ENCODE measurements at regions not wholly inside any gene's neighbourhood (a gene's known extent, or its start where the extent isn't known, plus 50 kb on each side); places are given as distances from the start of the nearest gene placed in this dataset.

GRCh38 chr2:58660046-58660445 is 418.9 kb upstream of the FANCL start:
- intact Hi-C loops (cut with DNase I; ENCODE audit: low total_unique reads) (no loop called here), in situ Hi-C loops (cut with MboI; ENCODE audit: low pct_ligation_motif_present in 1 of 4, low pct_unique_long_range_greater_than_20kb in 1 of 4, low sequenced_read_pairs in 3 of 4) (no loop called here)
- H3K36me3 ChIP-seq = no peaks in the 10 kb centered on the region
- H3K27ac ChIP-seq = no peak overlapping the region
- H3K4me1 ChIP-seq = no peaks in the 10 kb centered on the region
- TF ChIP-seq POLR2A (IDR thresholded peaks at IDR 0.05) = no peak
- no peak for TF ChIP-seq CTCF (IDR thresholded peaks at IDR 0.05)
- TF ChIP-seq POLR2AphosphoS5 (IDR thresholded peaks at IDR 0.05) = no peak
- no peak for TF ChIP-seq EP300 (IDR thresholded peaks at IDR 0.05; ENCODE audit: low read depth)
- no peak for DNase-seq
- WGBS, 2 donors (ENCODE audit: low coverage in 1 of 2) = 79% methylated on average over 4 of the region's 4 CpGs; no CpG with 5 or more reads in 1 of the 2 donors
- no peaks in the 10 kb centered on the region for H3K9me3 ChIP-seq
- H3K27me3 ChIP-seq = no peaks in the 10 kb centered on the region
- H3K4me3 ChIP-seq = no peak overlapping the region

- Histone ChIP-seq H3K9me3 (no peaks in the 10 kb centered on the region), H3K4me1 (no peaks in the 10 kb centered on the region), H3K27ac (no peak overlapping the region), H3K36me3 (no peaks in the 10 kb centered on the region), H3K4me3 (no peak overlapping the region), H3K27me3 (no peaks in the 10 kb centered on the region)
- DNase-seq = no peak
- intact Hi-C loops (cut with DNase I; ENCODE audit: low total_unique reads) (no loop called here), in situ Hi-C loops (cut with MboI; ENCODE audit: low pct_ligation_motif_present in 1 of 4, low pct_unique_long_range_greater_than_20kb in 1 of 4, low sequenced_read_pairs in 3 of 4) (no loop called here)
- TF ChIP-seq EP300 (IDR thresholded peaks at IDR 0.05; ENCODE audit: low read depth) = no peak
- no peak for TF ChIP-seq POLR2AphosphoS5 (IDR thresholded peaks at IDR 0.05)
Observed at GRCh38 chr2:58655152-58655551, 414.0 kb upstream of the FANCL start.

- DNase-seq = no peak
- no peak for TF ChIP-seq POLR2AphosphoS5 (IDR thresholded peaks at IDR 0.05)
- no peak for TF ChIP-seq POLR2A (IDR thresholded peaks at IDR 0.05)
- no peak for TF ChIP-seq EP300 (IDR thresholded peaks at IDR 0.05; ENCODE audit: low read depth)
- TF ChIP-seq CTCF (IDR thresholded peaks at IDR 0.05) = no peak
- no peak overlapping the region for H3K4me3 ChIP-seq
- H3K27me3 ChIP-seq = no peaks in the 10 kb centered on the region
- H3K27ac ChIP-seq = no peak overlapping the region
- no peaks in the 10 kb centered on the region for H3K36me3 ChIP-seq
- H3K9me3 ChIP-seq = no peaks in the 10 kb centered on the region
- no peaks in the 10 kb centered on the region for H3K4me1 ChIP-seq
- in situ Hi-C loops (cut with MboI; ENCODE audit: low pct_ligation_motif_present in 1 of 4, low pct_unique_long_range_greater_than_20kb in 1 of 4, low sequenced_read_pairs in 3 of 4) (no loop called here), intact Hi-C loops (cut with DNase I; ENCODE audit: low total_unique reads) (no loop called here)
- 61 to 67% methylated on average over 4 to 5 of the region's 5 CpGs for WGBS, 2 donors (ENCODE audit: low coverage in 1 of 2)
Observed at GRCh38 chr2:58651930-58652329, 410.8 kb upstream of the FANCL start.

GRCh38 chr2:58650781-58651180 is 409.7 kb upstream of the FANCL start:
- Histone ChIP-seq H3K27ac (no peak overlapping the region), H3K27me3 (no peaks in the 10 kb centered on the region), H3K4me1 (no peaks in the 10 kb centered on the region), H3K36me3 (no peaks in the 10 kb centered on the region), H3K9me3 (no peaks in the 10 kb centered on the region), H3K4me3 (no peak overlapping the region)
- in situ Hi-C loops (cut with MboI; ENCODE audit: low pct_ligation_motif_present in 1 of 4, low pct_unique_long_range_greater_than_20kb in 1 of 4, low sequenced_read_pairs in 3 of 4) = no loop called here
- no peak for TF ChIP-seq EP300 (IDR thresholded peaks at IDR 0.05; ENCODE audit: low read depth)
- WGBS, 2 donors (ENCODE audit: low coverage in 1 of 2) = 89 to 97% methylated on average over 3 of the region's 3 CpGs
- intact Hi-C loops (cut with DNase I; ENCODE audit: low total_unique reads) = no loop called here
- no peak for DNase-seq

- DNase-seq = no peak
- Histone ChIP-seq H3K36me3 (no peaks in the 10 kb centered on the region), H3K27me3 (no peaks in the 10 kb centered on the region), H3K4me3 (no peak overlapping the region), H3K27ac (no peak overlapping the region), H3K9me3 (no peaks in the 10 kb centered on the region), H3K4me1 (no peaks in the 10 kb centered on the region)
- in situ Hi-C loops (cut with MboI; ENCODE audit: low pct_ligation_motif_present in 1 of 4, low pct_unique_long_range_greater_than_20kb in 1 of 4, low sequenced_read_pairs in 3 of 4) = no loop called here
- TF ChIP-seq EP300 (IDR thresholded peaks at IDR 0.05; ENCODE audit: low read depth) = no peak
- no peak for TF ChIP-seq CTCF (IDR thresholded peaks at IDR 0.05)
- no peak for TF ChIP-seq POLR2A (IDR thresholded peaks at IDR 0.05)
- no peak for TF ChIP-seq POLR2AphosphoS5 (IDR thresholded peaks at IDR 0.05)
- intact Hi-C loops (cut with DNase I; ENCODE audit: low total_unique reads) = no loop called here
- 63 to 77% methylated on average over 2 of the region's 2 CpGs for WGBS, 2 donors (ENCODE audit: low coverage in 1 of 2)
Observed at GRCh38 chr2:58649756-58650155, 408.6 kb upstream of the FANCL start.

Measured in transverse colon (tissue), 4 donors.